GM20000 (cell line): ENCODE measurements at regions not wholly inside any gene's neighbourhood (a gene's known extent, or its start where the extent isn't known, plus 50 kb on each side); places are given as distances from the start of the nearest gene placed in this dataset.

ENCODE experiments used
- DNase-seq: peaks from one replicate; pipeline ENCODE4 v3.0.0; 2012; ENCODE audit warnings: low spot score
- CTCF ChIP-seq: IDR thresholded peaks from 2 replicates; pipeline ENCODE4 v1.5.1; 2012; ENCODE audit warnings: mild to moderate bottlenecking, control low read depth; ENCODE audit errors: extremely low read depth, missing control alignments

- TF ChIP-seq CTCF: no peak
- no peak for DNase-seq
Measured at GRCh38 chr16:79421126-79421525, 179.4 kb downstream of the MAF start.

- no peak for DNase-seq
- TF ChIP-seq CTCF: no peak
Measured at GRCh38 chr16:79420493-79420892, 180.0 kb downstream of the MAF start.

- no peak for DNase-seq
- no peak for TF ChIP-seq CTCF
Measured at GRCh38 chr16:79419148-79419547, 181.4 kb downstream of the MAF start.

- no peak for DNase-seq
- no peak for TF ChIP-seq CTCF
Measured at GRCh38 chr16:79417601-79418008, 182.9 kb downstream of the MAF start.

- TF ChIP-seq CTCF: no peak
- no peak for DNase-seq
Measured at GRCh38 chr16:79415983-79416640, 184.4 kb downstream of the MAF start.

- no peak for TF ChIP-seq CTCF
- DNase-seq: no peak
Measured at GRCh38 chr16:79412783-79413225, 187.7 kb downstream of the MAF start.

GRCh38 chr16:79411805-79412204, 188.7 kb downstream of the MAF start:
- no peak for DNase-seq
- TF ChIP-seq CTCF: no peak
